AG09309 (cell line): ENCODE measurements at regions not wholly inside any gene's neighbourhood (a gene's known extent, or its start where the extent isn't known, plus 50 kb on each side); places are given as distances from the start of the nearest gene placed in this dataset.

ENCODE experiments used
- DNase-seq: peaks from one replicate; pipeline ENCODE4 v3.0.0-alpha.2; 2010; ENCODE audit warnings: low read depth
- H3K4me3 ChIP-seq: 2 replicates; pipeline ENCODE4 v1.5.1; 2011; ENCODE audit warnings: mild to moderate bottlenecking, low read depth, low read length, moderate library complexity; ENCODE audit not compliant: control insufficient read depth
- CTCF ChIP-seq: IDR thresholded peaks from 2 replicates; pipeline ENCODE4 v1.5.1; 2011; ENCODE audit warnings: mild to moderate bottlenecking, low read depth, low read length, inconsistent platforms; ENCODE audit not compliant: insufficient read depth, control insufficient read depth; ENCODE audit errors: missing control alignments

GRCh38 chr17:70655176-70655958 lies 486.0 kb downstream of the KCNJ2 start:
- no peak for DNase-seq
- TF ChIP-seq CTCF = no peak
- no peak overlapping the region for H3K4me3 ChIP-seq

- H3K4me3 ChIP-seq = no peak overlapping the region
- DNase-seq = no peak
- no peak for TF ChIP-seq CTCF
Observed at GRCh38 chr17:70658317-70658716, 489.0 kb downstream of the KCNJ2 start.

GRCh38 chr17:70658840-70659239 lies 489.5 kb downstream of the KCNJ2 start:
- no peak overlapping the region for H3K4me3 ChIP-seq
- no peak for DNase-seq
- TF ChIP-seq CTCF = no peak

- no peak overlapping the region for H3K4me3 ChIP-seq
- DNase-seq = no peak
- TF ChIP-seq CTCF = no peak
Observed at GRCh38 chr17:70661342-70662222, 492.2 kb downstream of the KCNJ2 start.

- TF ChIP-seq CTCF = no peak
- no peak overlapping the region for H3K4me3 ChIP-seq
- DNase-seq = no peak
Observed at GRCh38 chr17:70668276-70668937, 499.1 kb downstream of the KCNJ2 start.

GRCh38 chr17:70668938-70669778 lies 499.8 kb downstream of the KCNJ2 start:
- H3K4me3 ChIP-seq = no peak overlapping the region
- DNase-seq = no peak
- no peak for TF ChIP-seq CTCF
